Stimulated activated CD8-positive, alpha-beta memory T cell treated with anti-CD3 and anti-CD28 coated beads, Interleukin-4, amount 100 ng/mL, for 48 hours (primary cell): ENCODE measurements at regions not wholly inside any gene's neighbourhood (a gene's known extent, or its start where the extent isn't known, plus 50 kb on each side); places are given as distances from the start of the nearest gene placed in this dataset.
A peak's percentile ranks its signal among the peaks of the same experiment; 100 is the strongest.
"Not testable (repeated sequence)": the region's sequence is repeated elsewhere in the genome, so short reads cannot be mapped to it uniquely, and the experiment has no call there.

Experiments used
- DNase-seq: peaks from one replicate; pipeline ENCODE4 v3.0.0-alpha.2; 2020

DNA sequence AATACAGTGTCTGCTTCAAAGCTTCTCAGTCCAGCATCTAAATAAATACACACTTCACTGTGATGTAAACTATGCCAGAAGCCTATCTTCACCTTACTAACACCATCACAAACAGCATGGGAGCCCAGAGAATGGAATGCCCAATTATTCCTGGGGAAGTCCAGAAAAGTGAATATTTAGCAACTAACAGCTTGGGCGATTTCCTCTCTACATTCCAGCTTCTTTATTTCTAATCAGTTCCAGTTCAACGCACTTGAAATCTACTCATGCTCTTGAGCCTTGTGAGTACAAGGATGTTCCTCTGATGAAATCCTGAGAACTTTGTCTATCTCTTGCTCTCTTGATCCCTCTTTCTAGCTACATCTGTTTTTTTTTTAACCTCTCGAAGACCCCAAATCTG is 100.4 kb upstream of the C9orf72 start:
- no peak for DNase-seq

DNA sequence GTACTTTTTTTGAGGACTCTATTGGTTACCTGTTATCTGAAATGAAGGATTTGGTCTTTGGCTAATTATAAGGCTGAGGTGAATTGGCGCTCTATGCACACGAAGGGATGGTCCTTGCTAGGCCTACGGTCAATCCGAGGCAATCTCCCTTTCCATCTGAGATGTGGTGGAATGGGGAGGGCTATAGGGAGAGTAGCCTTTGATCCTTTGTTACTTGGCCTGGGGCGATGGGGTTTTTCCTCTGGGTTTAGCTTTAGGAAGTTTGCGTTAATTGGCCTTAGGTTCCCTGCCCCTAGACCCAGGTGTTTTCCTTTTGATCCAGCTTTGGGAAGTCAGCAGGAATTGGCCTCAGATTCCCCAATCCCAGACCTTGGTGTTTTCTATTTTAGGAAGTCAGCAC is 102.1 kb upstream of the C9orf72 start:
- no peak for DNase-seq

DNA sequence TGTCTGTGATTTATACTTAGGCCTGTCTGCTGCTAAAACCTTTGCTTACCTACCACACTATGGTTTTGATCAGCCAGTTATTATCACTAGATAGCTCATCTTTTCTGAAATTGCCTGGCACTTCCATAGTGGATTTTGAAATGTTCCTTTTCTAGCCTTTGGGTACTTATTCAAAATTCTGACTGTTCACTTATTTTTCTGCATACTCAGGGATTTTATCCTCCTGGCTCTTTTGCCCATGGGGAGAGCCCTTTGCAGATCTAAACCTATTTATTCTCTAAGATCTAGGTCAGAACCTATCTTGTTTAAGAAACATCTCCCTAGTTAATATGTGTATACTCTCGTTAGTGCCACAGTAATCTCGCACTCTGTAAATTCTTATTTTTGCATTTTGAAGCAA is 103.5 kb upstream of the C9orf72 start:
- no peak for DNase-seq

DNA sequence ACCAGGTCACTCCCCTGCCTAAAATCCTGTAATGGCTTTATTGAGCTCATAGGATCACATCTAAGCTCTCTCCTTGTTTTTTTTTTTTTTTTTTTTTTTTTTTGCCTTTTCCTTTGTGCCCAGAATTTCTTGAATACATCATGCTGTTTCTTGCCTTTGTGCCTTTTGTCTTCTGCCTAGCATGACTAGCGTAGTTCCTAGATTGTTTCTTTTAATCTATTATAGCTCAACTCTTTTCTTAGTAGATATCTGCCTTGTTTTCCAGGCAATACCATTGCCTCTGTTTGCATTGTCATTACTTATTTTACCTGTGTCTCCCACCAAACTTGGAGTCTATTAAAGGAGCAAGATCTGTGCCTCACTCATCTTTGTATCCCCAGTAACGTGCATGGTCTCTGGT is 106.1 kb upstream of the C9orf72 start:
- no peak for DNase-seq

DNA sequence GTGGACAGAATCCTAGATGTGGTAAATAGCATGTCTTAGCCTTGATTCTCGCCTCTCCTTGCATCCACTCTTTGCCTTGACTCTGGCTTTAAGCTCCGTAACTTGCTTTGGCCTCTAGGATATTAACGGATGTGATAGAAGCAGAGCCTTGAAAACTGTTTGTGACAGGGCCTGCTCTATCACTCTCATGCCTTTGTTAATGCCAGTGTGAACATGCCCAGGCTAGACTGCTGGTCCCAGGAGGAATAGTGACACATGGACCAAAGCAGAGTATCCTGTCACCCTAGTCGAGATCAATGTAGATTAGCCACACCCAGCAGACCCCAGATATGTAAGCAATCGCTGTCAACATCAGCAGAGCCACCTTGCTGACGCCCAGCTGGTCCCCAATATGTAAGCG is 109.9 kb upstream of the C9orf72 start:
- no peak for DNase-seq

DNA sequence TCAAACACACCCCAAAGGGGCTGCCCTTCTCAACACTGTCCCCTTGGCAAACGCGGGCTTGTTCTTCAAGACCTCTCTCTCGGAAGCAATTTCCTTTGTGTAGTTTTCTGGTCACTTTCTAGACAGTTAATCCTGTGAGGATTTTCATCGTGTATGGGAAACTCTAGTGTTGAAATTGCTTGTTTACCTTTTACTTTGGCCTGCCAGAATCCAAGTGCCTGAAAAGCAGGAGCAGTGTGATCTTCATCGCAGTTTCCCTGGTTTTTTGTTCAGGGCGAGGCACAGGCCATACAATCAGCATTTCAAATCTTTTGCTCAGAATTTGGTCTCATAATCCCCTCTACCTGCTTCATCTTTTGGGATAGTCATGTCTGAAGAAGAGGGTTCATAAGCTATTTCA is 115.7 kb upstream of the C9orf72 start:
- DNase-seq, result no peak

DNA sequence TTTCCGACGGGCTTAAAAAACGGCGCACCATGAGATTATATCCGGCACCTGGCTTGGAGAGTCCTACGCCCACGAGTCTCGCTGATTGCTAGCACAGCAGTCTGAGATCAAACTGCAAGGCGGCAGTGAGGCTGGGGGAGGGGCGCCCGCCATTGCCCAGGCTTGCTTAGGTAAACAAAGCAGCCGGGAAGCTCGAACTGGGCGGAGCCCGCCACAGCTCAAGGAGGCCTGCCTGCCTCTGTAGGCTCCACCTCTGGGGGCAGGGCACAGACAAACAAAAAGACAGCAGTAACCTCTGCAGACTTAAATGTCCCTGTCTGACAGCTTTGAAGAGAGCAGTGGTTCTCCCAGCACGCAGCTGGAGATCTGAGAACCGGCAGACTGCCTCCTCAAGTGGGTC is 117.5 kb upstream of the C9orf72 start:
- DNase-seq, result not testable (repeated sequence)

DNA sequence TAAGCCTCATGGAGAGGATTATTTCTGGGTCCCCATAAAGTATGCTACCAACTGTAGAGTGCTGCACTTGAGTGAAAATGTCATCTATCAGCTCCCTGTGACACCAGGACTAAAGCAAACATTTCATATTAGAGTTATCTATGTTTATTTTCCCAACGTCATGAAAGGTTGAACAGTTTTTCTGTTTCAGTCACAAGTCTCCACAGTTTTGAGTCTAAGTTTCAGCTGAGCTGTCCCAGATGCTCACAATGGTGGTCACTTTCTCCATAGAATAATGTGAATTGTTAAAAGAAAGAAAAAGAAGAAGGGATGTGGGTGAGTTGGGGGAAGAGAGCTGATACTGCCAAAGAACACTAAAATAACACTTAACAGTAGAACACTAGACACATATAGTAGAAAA is 126.3 kb upstream of the C9orf72 start:
- no peak for DNase-seq

DNA sequence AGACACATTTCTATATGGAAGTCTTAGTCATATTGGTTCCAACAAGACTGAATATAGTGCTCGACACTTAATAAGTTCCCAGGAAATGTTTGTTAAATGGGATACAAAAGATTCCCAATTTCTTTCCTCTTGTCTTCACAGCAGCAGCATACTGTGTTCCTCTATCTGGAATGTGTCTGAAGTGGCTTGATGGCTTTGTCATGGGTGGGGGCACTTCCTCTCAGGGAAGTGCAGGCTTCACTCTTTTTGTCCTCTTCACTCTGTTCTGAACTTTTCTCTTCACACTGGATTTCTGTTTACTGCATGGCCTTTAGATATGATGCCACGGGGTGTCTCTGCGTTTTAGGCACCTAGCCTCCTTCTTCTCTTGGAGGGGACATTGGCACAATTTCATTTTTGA is 127.7 kb upstream of the C9orf72 start:
- DNase-seq, result no peak

DNA sequence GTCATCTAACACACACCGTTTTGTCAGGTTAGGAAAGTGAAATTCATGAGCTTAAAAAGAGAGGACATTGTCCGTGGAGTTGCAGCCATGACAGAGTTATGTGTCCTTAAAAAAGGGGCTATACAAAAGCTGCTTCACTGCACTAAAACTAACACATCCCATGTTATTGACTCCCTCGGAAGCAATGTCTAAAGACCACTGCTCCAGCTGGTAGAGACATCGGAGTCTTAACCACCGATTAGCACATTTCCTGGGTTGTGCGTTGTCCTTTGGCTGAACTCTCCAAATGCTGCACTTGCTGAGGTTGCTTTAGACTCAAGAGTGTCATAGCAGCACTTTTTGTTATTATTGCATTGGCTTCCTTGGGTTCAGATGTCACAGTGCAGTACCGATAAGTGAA is 128.3 kb upstream of the C9orf72 start:
- DNase-seq, result no peak

DNA sequence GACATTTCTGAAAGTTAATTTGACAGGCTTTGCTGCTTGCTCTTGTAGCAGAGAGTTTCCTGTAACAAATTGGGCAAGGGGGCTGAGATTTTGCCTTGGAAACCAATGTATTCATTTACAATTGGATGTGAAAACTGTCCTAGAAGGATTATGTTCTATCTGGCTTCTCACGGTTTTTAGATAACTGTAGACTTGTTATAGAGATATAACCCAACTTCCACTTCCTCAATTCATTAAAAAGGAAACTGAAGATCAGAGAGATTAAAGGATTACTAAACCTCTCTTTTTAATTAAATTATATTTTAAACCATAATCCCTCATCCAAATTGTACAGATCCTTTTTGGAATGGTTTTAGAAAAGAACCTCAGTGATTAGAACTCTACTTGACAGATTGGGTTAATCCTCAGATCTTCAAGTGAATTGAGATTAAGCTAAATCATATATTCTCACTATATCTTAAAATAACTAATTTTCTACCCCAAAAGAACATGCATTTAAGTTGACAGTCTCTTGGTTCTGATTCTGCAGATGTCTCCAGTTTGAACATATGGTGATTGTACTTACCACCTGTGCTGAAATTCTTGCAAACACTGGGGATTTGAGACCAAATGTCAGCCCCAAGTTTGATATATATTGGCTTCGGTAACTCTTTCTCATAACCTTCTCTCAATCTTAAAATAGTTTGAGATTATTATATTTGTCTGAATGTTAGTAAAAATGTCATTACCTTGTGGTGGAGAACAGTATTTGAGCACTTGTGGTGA is 130.1 kb upstream of the C9orf72 start:
- DNase-seq, result no peak

DNA sequence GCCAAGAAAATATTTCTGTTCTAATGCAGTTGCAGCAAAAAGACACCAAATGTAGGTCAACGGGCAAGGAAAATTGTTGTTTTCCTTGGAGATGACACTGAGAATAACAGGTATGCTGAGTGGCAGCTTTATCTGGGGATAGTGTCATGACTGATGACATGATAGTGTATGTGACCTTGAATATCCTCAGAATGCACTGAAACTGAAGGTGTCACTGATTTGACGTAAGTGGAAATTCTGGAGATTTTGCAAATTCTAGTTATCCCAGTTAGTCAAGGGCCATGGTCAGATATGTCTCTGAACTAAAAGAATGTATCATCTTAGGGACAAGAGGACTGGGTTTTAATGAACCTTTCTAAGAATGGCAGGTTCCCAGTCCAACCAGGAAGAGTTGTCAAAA is 138.0 kb upstream of the C9orf72 start:
- DNase-seq, result no peak

DNA sequence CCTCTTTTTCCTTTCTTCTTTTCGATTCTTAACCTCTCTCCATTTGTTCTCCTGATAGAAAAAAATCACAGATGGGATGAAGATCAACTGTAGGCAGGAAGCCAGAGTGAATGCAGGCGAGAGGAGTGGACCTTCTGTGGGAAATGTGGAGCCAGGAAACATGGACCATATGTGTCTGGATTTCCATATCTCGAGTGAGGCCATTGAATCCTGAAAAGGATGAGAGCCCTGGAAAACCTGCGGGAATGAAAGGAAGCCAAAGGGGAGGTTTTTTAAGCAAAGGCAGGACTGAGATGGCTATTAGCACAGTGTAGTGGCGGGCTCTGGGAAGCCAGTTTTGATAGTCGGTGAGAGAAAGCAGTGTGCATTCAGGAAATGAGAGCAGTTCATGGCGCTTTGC is 139.5 kb upstream of the C9orf72 start:
- DNase-seq, result no peak

DNA sequence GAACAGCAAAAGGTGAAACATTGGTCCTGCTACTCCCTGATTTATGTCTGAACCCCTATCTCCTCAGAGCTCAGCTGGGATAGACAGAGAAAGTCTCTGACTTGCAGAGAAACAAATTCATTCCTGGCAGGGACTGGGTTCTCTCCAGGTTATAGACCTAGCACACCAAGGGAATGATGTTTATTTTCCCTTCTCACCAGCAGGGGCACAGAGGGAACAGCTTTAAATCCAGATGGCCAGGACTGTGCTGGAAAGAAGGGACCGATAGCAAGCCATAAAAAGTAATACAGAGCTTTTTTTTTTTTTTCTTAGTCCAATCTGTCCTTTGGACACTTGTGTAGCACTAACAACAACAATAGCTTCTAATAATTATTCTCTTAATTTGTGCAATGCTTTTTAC is 141.1 kb upstream of the C9orf72 start:
- no peak for DNase-seq

DNA sequence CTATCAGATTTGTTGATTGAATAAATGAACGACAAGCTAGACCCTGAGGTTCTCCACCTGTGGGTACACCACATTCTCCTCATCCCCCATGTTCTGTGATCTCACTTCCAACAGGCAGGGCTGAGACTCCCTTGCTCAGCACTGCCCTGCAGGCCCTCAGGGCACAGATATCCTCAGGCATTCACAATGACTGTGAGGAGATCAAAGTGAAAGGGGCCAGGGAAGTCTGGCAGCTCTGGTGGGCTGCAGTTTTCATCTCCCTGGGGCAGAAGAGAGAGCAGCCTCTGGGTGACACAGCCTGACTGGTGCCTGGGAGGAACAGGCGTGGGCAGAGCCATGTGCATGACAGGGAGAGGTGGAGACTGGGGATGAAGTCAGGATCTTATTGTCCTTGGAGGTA is 142.4 kb upstream of the C9orf72 start:
- no peak for DNase-seq

DNA sequence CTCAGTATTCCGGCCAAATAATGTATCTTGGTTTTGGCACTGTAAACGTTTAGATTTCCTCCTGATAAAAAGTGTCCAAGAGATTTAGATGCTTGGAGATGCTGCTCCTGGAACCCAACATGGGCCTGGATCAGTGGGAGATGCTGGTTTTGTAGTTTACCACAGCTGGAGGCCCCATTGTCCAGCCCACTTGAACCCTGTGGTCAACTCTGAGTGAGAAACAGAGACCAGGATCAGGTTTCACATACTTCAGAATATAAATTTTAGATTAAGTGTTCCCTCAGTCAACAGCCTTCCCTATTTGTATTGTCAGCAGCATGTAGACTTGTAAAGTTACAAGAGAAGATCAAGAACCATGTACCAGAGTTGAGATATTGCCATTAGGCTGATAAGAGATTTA is 144.7 kb upstream of the C9orf72 start:
- no peak for DNase-seq

DNA sequence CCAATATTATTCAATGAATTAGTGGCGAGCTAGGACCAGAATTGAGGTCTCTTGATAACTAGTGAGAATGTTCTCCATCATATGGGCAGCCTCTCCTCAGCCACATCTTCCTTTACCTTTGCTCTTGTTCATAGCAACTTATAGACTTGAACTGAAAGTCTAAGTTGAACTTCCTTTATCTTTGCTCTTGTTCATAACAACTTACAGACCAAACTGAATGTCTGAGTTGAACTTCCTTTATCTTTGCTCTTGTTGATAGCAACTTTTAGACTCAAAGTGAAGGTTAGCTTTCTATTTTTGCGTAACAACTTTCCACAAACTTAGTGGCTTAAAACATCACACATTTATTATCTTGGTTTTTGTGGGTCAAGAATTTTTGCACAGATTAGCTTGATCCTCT is 146.4 kb upstream of the C9orf72 start:
- no peak for DNase-seq

DNA sequence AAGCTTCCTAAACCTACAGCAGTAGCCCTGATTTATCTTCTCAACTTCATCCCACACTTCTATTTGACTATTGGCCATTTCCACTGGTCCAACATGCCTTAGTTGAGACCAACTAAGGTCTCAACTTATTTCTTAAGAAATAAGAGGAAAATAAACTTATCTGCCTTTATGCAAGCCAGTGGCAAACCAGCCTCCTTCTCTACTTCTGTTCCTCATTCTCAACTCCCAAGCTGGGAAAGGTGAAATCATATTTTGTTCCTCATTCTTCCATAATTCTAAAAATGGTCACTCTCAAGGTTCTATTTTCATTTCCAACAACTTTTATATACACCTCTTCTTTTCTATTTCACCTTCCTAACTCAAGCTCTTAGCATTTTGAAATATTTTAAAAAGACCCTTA is 149.6 kb upstream of the C9orf72 start:
- DNase-seq, result no peak

DNA sequence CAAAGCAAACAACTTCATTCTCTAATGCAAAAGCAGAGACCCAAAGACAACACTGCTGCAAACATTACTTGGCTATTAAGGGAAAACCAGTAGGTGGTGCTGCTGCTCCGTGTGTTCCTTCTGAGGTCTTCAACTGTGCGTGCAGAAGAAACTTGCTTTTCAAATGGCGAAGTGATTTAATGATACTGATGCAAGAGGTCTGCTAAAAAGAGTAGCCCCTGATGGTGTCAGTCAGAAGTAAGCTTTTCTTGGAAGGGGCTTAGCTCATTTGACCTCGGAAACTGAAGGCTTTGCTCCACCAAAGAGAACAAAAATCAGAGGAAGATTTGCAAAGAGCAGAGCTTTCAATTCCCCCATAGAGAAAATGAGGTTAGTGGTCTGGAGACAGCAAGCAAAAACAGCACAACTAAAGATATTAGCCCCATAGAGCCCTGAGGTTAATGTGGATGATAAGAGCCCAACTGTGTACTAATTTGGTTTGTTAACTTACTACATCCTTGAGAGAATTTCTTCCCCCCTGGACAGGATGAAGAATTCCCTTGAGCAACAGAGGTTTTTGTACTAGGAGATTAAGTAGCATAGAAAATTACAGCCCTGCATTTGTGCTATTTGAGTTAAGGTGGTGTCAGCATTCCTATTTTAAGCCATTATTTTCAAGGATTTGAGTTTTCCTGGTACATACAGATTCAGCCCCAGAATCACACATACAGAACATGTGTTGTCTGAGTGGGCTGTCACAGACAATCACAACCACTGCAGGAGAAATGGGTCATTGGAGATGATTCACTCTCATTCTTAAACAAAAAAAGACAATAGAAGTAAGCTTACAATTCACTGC is 153.2 kb upstream of the C9orf72 start:
- DNase-seq, result peak; percentile 69

DNA sequence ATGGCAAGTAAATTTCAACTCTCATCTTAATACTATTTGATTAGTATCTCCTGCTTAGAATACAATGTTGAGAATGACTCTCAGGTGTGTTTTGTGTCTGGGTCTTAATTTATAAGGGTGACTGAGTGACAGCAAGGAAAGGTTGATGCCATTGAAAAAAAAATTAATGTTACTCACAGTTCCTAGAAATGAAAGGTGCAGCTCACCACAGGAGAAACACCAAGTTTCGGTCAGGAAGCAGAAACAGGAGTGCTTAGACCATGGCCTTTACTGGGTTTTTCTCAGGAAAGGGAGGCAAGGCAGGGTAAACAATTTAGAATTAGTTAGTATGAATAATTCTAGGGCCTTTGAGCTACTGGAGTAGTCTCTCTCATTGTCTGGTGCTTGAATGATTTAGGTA is 159.2 kb upstream of the C9orf72 start:
- no peak for DNase-seq

DNA sequence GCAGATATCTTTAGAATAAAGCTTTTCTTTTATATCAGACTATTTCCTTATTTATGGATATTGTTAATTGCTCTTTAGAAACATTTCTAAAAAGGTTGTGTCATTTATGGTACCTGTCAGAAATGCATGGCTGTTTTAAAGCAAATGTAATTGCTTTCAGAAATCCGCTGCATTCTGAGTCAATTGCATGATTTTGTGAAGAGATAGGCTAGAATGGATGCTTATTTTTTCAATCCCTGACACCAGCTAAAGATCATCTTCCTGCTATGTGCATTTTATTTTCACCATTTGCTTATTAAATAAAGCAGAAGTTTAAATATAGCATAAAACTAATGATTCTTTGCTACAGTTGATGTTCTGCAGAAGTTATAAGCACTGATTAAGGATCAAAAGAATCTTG is 170.2 kb upstream of the C9orf72 start:
- DNase-seq, result no peak

DNA sequence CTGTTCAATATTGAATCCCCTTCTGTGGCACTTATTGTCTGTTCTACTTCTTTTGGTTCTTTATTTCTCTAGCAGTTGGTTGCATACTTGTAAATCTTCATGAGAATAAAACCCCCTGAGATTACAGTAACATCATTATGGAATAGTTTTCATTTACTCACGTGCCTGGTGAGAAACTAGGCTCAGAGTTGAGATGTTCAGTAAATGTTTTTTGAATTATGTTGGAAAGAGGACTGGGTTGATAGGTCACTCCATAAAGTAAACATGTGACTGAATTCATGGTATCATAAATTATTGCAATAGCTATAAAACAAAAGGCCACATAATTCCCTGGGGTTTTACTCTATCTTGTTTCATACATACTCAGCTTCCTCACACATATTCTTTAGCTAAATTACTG is 174.2 kb upstream of the C9orf72 start:
- no peak for DNase-seq

DNA sequence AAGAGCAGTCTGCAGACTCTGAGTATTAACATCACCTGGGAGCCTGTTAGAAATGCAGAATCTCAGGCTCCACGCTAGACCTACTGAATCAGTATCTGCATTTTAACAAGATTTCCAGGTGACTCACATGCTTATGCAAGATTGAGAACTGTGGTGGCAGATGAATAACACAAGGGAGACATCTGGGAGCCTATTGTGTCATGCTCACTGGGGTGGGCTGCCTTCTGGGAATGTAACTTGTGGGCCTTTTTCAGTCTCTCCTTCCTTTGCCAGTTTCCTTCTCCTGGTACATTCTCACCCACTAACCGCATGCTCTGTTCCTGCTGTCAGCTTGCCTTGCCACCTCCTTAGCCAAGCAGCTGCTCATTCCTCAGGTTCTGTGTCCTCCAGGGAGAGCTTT is 176.6 kb upstream of the C9orf72 start:
- DNase-seq, result no peak

DNA sequence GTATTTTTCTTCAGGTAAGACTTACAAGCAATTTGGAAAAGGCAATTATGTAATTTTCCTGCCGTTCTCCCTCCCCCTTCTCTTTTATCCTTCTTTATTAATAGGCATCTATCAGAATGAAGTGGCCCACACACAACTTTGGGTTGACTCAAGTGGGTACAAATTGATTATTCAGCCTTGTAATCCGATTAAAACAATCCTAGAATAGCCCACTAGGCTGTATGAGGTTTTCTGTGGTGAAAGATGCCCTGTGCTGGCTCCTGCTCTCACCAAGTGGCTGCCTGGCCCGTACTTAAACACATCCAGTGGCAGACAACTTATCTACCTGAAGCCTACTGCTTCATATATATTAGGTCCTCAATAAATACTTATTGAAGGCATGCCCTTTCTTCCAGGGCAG is 177.3 kb upstream of the C9orf72 start:
- DNase-seq, result no peak

DNA sequence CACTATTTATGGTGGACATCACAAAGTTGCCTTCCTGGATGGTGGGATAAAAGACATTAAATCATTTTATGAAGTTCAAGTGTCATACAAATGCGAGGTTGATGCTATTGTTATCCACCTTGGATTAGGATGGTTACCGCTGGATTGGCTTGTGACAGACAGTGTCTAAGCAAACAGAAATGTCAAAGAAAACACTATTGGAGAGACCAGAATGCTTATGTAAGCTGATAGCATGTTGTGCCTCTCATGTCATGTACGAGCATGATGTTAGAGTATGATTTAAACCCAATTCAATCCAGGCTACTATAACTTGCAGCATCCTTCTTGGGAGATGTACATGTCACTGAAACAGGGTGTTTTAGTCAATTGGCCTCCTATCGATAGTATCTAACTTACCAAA is 178.8 kb upstream of the C9orf72 start:
- no peak for DNase-seq
